ENCODE measurements at regions not wholly inside any gene's neighbourhood (a gene's known extent, or its start where the extent isn't known, plus 50 kb on each side); places are given as distances from the start of the nearest gene placed in this dataset.

GRCh38 chr1:177873238-177873637 is 96.6 kb downstream of the SEC16B start:
- TF ChIP-seq CTCF (conservative IDR thresholded peaks at IDR 0.05; ENCODE audit: low read length) = no peak
- no peak for TF ChIP-seq EZH2phosphoT487 (IDR thresholded peaks at IDR 0.05; ENCODE audit: borderline replicate concordance)
